ENCODE measurements at regions not wholly inside any gene's neighbourhood (a gene's known extent, or its start where the extent isn't known, plus 50 kb on each side); places are given as distances from the start of the nearest gene placed in this dataset.

DNA sequence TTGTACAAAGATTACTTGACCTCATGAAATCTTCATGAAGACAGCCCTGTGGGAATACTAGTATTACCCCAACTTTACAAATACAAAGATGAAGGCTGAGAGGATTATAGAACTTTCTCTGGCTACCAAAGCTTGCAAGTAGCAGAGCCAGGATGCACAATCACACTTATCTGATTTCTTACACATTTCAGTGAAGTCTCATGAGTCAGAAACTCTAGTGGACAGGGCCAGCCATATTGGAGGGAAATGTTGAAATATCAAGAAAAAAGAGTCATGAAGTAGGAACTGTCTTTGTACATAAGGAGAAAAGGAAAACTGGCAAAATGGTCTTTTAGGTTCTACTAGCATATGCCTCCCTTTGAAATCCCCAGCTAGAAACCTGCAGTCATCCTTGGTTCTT, 369.6 kb upstream of the WWC1 start:
- CTCF ChIA-PET (ENCODE audit: unreplicated experiment) = no interaction called here
- Histone ChIP-seq H3K9me2 (ENCODE audit: insufficient read depth, low read length) (no peaks in the 10 kb centered on the region), H3K36me3 (ENCODE audit: insufficient read depth, low read length) (no peaks in the 10 kb centered on the region), H4K20me1 (ENCODE audit: insufficient read depth, low read length) (no peaks in the 10 kb centered on the region), H3K79me2 (ENCODE audit: insufficient read depth, low read depth, low read length) (no peaks in the 10 kb centered on the region), H3K4me2 (ENCODE audit: low read length) (no peak overlapping the region), H3K27ac (ENCODE audit: low read depth, low read length, poor library complexity, severe bottlenecking) (no peak overlapping the region), H3K4me1 (ENCODE audit: insufficient read depth, low read length, poor library complexity, severe bottlenecking) (no peaks in the 10 kb centered on the region), H3K4me3 (ENCODE audit: low read depth, low read length, poor library complexity, severe bottlenecking) (no peak overlapping the region), H3K9me3 (ENCODE audit: low read length) (no peaks in the 10 kb centered on the region), H2AFZ (ENCODE audit: low read length) (no peak overlapping the region)
- intact Hi-C loops (cut with micrococcal nuclease; ENCODE audit: unreplicated experiment) = no loop called here
- POLR2A ChIA-PET = no interaction called here
- BruUV-seq (replicated peaks) = no TSS peak
- TF ChIP-seq, protein P1, sequence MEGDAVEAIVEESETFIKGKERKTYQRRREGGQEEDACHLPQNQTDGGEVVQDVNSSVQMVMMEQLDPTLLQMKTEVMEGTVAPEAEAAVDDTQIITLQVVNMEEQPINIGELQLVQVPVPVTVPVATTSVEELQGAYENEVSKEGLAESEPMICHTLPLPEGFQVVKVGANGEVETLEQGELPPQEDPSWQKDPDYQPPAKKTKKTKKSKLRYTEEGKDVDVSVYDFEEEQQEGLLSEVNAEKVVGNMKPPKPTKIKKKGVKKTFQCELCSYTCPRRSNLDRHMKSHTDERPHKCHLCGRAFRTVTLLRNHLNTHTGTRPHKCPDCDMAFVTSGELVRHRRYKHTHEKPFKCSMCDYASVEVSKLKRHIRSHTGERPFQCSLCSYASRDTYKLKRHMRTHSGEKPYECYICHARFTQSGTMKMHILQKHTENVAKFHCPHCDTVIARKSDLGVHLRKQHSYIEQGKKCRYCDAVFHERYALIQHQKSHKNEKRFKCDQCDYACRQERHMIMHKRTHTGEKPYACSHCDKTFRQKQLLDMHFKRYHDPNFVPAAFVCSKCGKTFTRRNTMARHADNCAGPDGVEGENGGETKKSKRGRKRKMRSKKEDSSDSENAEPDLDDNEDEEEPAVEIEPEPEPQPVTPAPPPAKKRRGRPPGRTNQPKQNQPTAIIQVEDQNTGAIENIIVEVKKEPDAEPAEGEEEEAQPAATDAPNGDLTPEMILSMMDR (conservative IDR thresholded peaks at IDR 0.05; ENCODE audit: low read length) = no peak
- TF ChIP-seq EZH2phosphoT487 (IDR thresholded peaks at IDR 0.05; ENCODE audit: borderline replicate concordance, low read depth, low read length) = no peak
- no peak for DNase-seq (ENCODE audit: low spot score)

DNA sequence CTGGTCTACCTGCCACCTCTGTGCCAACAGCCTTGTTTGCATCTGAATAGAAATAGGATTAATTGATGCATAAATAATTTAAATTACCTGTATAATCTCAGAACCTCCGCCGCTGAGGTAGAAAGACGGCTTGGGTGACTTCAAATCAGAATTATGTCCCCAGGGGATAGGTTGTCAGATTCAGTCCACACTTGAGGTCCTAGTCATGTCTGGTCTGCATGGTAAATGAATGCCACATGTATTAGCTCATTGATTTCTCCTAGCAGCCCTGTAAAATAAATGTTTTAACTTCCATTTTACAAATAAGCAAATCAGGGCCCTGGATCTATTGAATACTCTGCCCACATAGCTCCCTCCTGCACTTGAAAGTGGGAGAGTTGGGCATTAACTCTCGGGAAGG, 368.0 kb upstream of the WWC1 start:
- Histone ChIP-seq H3K4me1 (ENCODE audit: insufficient read depth, low read length, poor library complexity, severe bottlenecking) (no peaks in the 10 kb centered on the region), H4K20me1 (ENCODE audit: insufficient read depth, low read length) (no peaks in the 10 kb centered on the region), H3K27ac (ENCODE audit: low read depth, low read length, poor library complexity, severe bottlenecking) (no peak overlapping the region), H3K9me3 (ENCODE audit: low read length) (no peaks in the 10 kb centered on the region), H3K36me3 (ENCODE audit: insufficient read depth, low read length) (no peaks in the 10 kb centered on the region), H3K4me2 (ENCODE audit: low read length) (no peak overlapping the region), H3K9me2 (ENCODE audit: insufficient read depth, low read length) (no peaks in the 10 kb centered on the region), H3K79me2 (ENCODE audit: insufficient read depth, low read depth, low read length) (no peaks in the 10 kb centered on the region), H2AFZ (ENCODE audit: low read length) (no peak overlapping the region), H3K4me3 (ENCODE audit: low read depth, low read length, poor library complexity, severe bottlenecking) (no peak overlapping the region)
- TF ChIP-seq, protein P1 (conservative IDR thresholded peaks at IDR 0.05; ENCODE audit: low read length) = no peak
- TF ChIP-seq EZH2phosphoT487 (IDR thresholded peaks at IDR 0.05; ENCODE audit: borderline replicate concordance, low read depth, low read length) = no peak
- no peak for DNase-seq (ENCODE audit: low spot score)
- ChIA-PET CTCF (ENCODE audit: unreplicated experiment) (no interaction called here), POLR2A (no interaction called here)
- BruUV-seq (replicated peaks) = no TSS peak
- intact Hi-C loops (cut with micrococcal nuclease; ENCODE audit: unreplicated experiment) = no loop called here

DNA sequence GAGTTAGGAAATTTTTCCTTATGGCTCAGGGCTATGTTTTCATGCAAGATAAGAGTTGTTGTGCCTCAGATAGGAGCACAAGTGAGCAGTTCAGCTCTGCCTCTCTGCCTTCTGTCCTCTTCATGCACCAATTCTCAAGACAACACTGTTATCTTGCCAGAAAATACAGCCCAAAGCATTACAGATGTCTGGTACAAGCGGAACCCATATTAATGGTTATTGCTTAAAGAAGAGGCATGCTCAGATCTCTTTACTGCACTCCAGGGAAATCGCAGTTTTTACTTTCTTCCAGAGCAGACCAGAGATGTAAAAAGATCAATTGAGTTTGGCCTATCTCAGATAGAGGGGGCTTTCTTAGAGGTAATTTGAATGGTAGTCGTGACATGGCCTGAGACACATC, 361.6 kb upstream of the WWC1 start:
- H3K4me1 ChIP-seq (ENCODE audit: insufficient read depth, low read length, poor library complexity, severe bottlenecking) = no peaks in the 10 kb centered on the region
- H3K9me3 ChIP-seq (ENCODE audit: low read length) = no peaks in the 10 kb centered on the region
- intact Hi-C loops (cut with micrococcal nuclease; ENCODE audit: unreplicated experiment) = no loop called here
- CTCF ChIA-PET (ENCODE audit: unreplicated experiment) = no interaction called here
- no peak overlapping the region for H2AFZ ChIP-seq (ENCODE audit: low read length)
- H3K79me2 ChIP-seq (ENCODE audit: insufficient read depth, low read depth, low read length) = no peaks in the 10 kb centered on the region
- BruUV-seq (replicated peaks) = no TSS peak
- no peak overlapping the region for H3K27ac ChIP-seq (ENCODE audit: low read depth, low read length, poor library complexity, severe bottlenecking)
- no peak overlapping the region for H3K4me2 ChIP-seq (ENCODE audit: low read length)
- H4K20me1 ChIP-seq (ENCODE audit: insufficient read depth, low read length) = no peaks in the 10 kb centered on the region
- no peak overlapping the region for H3K4me3 ChIP-seq (ENCODE audit: low read depth, low read length, poor library complexity, severe bottlenecking)
- TF ChIP-seq, protein P1 (conservative IDR thresholded peaks at IDR 0.05; ENCODE audit: low read length) = no peak
- no peak for TF ChIP-seq EZH2phosphoT487 (IDR thresholded peaks at IDR 0.05; ENCODE audit: borderline replicate concordance, low read depth, low read length)
- no peak for DNase-seq (ENCODE audit: low spot score)
- H3K9me2 ChIP-seq (ENCODE audit: insufficient read depth, low read length) = no peaks in the 10 kb centered on the region
- POLR2A ChIA-PET = no interaction called here
- H3K36me3 ChIP-seq (ENCODE audit: insufficient read depth, low read length) = no peaks in the 10 kb centered on the region
